CD4-positive, alpha-beta T cell treated with Interleukin-4 for 4 hours (primary cell): ENCODE measurements at regions not wholly inside any gene's neighbourhood (a gene's known extent, or its start where the extent isn't known, plus 50 kb on each side); places are given as distances from the start of the nearest gene placed in this dataset.

Experiments used
- DNase-seq: peaks from one replicate; pipeline ENCODE4 v3.0.0-alpha.2; 2020

DNA sequence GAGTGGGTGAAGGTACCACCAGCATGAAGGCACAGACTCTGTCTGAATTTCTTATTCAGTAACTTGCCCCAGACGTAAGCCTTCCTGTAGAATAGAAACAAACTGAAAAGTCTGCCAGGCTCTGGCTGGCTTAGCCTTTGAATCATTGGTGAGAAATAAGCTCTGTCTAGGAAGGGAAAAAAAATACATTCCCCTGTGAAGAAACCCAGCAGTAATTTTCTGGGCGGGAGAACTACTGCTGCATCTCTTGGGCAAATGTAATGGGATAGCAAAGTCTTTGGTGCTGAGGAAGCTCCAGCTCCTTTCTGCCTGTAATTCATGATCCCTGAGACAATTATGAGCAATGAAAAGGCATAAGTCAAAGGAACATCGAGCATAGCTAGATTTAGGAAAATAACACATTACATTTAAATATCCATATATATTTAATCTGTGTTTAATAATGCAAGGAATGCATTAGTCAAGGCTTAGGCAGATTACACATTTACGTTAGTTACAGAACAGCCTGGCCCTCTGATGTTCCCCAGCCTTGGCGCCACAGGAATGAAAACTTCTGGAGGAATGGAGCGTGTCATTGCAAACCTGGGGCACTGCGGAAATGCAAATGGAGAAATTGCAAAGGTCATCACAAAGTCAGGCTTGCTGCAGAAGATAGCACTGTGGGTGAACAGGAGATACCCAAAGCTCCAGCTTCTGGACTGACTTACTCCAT is 216.3 kb upstream of the CAMK1G start:
- DNase-seq: no peak

- no peak for DNase-seq
Measured at GRCh38 chr1:209368864-209369598, 214.5 kb upstream of the CAMK1G start.

- no peak for DNase-seq
Measured at GRCh38 chr1:209370241-209370995, 213.1 kb upstream of the CAMK1G start.

DNA sequence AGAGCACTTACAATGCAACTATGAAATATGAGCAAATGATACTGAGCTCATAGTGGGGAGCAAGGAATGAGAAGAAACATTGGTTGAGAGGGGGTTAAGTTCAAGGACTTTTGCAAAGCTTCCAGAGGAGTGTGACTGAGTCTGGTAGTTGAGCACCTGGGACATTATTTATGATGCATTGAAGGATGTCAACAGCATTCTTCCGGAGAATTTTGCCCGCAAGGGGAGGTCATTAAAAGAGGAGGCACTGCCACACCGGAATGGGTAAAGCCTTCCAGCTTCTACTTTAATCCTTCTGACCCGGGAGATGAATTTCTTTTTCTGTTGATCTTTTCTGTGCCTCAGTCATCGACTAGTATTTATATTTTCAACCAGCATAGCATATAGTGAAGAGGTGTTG is 208.4 kb upstream of the CAMK1G start:
- DNase-seq: no peak

DNA sequence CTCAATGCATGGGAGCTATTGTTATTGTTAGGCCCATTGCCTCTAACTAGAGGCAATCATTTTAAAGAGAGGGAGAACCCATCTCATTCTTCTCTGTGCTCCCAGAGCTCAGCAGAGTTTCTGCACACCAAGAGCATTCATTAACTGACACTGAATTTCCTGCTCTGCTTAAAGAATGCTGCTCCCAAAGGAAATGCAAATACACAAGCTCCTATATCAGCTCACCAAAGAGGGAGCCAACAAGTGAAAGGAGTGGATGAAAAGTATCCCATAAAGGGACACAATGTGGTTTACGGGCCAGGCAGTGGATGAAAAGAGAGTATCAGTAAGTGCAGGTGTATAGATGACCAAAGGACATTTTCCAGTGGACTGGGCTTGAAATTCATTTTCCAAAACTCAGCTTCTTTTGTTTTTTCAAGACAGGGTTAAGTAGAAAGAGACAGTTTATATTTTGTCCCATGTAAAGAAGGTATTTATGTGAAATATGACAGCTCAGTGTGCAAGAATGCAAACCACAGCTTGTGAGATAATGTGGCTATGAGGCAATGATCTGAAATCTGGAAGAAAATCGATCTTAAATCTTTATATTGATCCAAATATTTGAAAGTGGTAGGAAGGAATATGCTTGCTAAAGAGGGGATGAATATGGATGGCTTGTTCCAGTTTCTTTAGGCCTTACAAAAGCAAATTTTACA is 207.7 kb upstream of the CAMK1G start:
- DNase-seq: no peak

DNA sequence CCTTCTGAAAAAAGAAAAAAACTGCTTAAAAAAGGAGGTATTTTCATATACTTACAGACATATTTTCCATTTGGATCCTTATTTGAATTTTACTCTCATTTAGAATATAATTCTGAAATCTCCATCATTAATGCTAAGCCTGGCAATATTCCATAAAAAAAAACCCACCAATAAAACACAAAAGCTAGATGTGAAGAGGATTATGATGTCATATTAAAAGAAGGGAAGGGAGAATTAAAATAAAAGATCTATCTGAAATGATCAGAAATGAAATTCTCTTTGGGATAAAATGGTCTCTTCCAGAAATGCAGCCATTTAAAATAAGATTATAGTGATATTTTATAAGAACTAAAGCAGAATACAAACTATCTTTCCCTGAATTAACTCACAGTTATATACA is 206.7 kb upstream of the CAMK1G start:
- DNase-seq: no peak

- no peak for DNase-seq
Measured at GRCh38 chr1:209377995-209378394, 205.5 kb upstream of the CAMK1G start.

DNA sequence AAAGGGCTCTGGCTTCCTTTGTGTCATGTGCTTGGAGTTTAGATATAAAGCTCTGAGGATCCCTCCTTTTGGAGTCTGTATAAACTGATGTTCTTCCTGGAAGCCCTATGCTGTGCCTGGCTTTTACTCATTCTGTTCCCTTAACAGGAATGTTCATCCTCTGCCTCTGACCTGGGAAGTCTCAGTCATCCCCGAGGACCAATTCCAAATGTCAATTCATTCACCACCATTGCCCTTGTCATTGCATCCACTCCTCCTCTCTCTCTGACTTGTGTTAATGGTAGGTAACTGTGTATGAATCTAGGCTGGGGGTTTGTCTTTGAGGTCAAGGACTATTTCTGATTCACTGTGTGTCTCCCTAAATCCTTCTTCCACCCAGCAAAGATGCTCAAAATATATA is 204.2 kb upstream of the CAMK1G start:
- DNase-seq: no peak

- no peak for DNase-seq
Measured at GRCh38 chr1:209380420-209380819, 203.1 kb upstream of the CAMK1G start.

DNA sequence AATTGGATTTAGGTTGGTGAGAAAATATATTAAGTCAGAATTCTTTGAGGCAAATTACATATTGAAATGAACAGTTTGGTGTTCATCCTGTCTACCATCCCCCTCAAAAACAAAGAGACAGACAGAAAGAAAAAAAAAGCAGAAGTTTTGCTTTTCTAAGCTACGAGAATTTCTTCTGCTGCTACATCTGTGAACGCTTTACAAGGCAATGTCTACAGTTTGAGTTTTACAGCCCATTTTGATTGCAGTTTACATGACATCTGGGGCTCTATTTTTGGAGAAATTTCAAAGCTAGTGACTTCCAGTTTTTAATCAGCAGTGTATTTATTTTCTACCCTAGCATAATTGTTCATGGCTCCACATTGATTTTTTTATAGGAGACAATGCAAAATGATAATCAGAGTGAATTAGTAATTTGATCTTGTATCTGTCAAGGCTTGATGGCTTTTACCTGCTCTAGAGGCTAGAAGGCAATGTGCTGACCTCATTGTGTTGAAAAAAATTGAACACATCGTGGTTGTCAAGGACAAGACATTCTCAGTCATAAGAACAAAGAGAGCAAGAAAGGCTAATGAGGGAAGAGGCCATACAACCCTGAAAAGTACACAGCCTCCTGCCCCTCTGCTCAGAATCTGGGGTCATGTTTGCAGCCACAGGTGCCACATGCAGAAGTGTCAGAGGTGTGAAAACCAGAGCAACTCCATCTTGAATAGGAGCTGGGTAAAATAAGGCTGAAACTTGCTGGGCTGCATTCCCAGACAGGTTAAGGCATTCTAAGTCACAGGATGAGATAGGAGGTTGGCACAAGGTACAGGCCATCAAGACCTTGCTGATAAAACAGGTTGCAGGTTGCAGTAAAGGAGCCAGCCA is 201.0 kb upstream of the CAMK1G start:
- DNase-seq: no peak

GRCh38 chr1:209383422-209383821 is 200.1 kb upstream of the CAMK1G start:
- no peak for DNase-seq

- no peak for DNase-seq
Measured at GRCh38 chr1:209383907-209384709, 199.4 kb upstream of the CAMK1G start.

- no peak for DNase-seq
Measured at GRCh38 chr1:209384710-209385550, 198.6 kb upstream of the CAMK1G start.

DNA sequence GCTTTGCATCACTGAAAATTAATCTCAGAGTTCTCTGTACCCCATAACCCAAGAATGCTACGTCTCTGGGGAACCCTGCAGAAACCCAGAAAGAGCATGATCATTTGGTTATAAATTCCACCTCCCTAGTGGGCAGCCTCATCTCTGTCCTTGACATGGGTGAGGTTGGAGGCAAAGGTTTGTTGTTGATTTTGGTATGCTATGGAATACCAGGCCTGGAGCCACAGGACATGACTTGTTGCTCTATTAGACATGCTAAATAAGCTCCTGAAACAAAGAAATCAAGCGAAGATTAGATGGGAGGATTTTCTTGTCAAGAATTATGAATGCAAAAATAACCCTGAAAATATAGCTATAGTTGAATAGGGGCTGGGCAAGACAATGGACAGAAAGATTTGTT is 197.4 kb upstream of the CAMK1G start:
- no peak for DNase-seq

GRCh38 chr1:209387271-209387968 is 196.1 kb upstream of the CAMK1G start:
- DNase-seq: no peak

- DNase-seq: no peak
Measured at GRCh38 chr1:209387969-209388329, 195.6 kb upstream of the CAMK1G start.

DNA sequence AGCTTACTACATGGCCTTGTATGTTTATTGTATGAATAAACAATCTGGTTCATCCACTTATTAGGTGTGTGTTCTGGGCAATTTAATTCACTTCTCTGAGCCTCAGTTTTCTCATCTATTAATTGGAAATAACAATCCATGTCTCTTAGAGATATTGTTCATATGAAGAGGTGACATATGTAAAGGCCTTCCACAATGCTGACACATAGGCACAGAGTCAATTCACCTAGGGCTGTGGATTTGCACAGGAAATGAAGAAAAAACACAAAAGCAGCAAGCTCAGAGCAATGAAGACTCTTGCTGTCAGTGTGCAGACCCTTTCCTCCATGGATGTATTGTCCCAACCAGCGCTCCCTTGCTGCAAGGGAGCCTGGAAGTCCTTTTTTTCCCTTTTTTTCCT is 195.2 kb upstream of the CAMK1G start:
- no peak for DNase-seq

DNA sequence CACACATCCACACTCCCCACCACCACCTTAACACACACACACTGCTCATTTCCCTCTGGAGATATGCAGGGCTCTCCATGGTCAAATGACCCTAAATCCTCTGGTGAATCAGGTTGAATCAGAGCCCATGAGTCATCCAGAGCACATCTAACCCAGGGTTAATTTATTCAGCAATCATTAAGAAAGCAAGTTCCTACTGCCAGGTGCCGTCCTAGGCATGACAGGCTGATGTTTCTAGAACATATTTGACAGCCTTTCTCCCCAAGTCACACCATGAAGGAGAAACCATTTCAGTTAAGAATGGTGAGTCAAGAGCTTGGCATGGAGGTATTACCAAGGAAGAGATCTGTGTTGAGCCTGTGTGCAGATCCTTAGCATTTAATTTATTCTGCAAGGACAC is 194.3 kb upstream of the CAMK1G start:
- no peak for DNase-seq

DNA sequence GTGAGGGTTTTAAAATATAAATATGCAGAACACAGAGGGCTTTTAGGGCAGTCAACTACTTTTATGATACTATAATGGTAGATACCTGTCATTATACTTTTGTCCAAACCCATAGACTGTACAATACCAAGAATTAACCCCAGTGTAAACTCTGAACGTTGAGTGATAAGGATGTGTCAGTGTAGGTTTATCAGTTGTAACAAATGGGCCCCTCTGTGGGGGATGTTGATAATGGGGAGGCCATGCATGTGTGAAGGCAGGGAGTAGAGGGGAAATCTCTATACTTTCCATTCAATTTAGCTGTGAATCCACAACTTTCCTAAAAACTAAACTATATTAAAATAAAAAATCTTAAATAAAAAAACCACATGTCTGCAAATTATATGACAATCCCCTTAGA is 193.5 kb upstream of the CAMK1G start:
- no peak for DNase-seq

- DNase-seq: no peak
Measured at GRCh38 chr1:209390764-209391163, 192.8 kb upstream of the CAMK1G start.
